Choroid plexus epithelial cell (primary cell): ENCODE measurements at regions not wholly inside any gene's neighbourhood (a gene's known extent, or its start where the extent isn't known, plus 50 kb on each side); places are given as distances from the start of the nearest gene placed in this dataset.
A peak's percentile ranks its signal among the peaks of the same experiment; 100 is the strongest.

Source experiments
- DNase-seq: peaks from one replicate; pipeline ENCODE4 v3.0.0-alpha.2; 2010; ENCODE audit warnings: low read depth
- H3K4me3 ChIP-seq: 2 replicates; pipeline ENCODE4 v1.5.1; 2011; ENCODE audit warnings: low read depth, mild to moderate bottlenecking, control low read depth, low read length, moderate library complexity
- CTCF ChIP-seq: conservative IDR thresholded peaks from 2 replicates; pipeline ENCODE4 v1.5.1; 2011; ENCODE audit warnings: low read depth, mild to moderate bottlenecking, control low read depth, inconsistent platforms, low read length, moderate library complexity

- DNase-seq, result no peak
- no peak for TF ChIP-seq CTCF
These were observed 132.8 kb upstream of the SERTAD2 start for GRCh38 chr2:64786343-64787018.

GRCh38 chr2:64787019-64787365, 133.3 kb upstream of the SERTAD2 start:
- no peak overlapping the region for H3K4me3 ChIP-seq
- DNase-seq, result no peak
- no peak for TF ChIP-seq CTCF

More at GRCh38 chr2:64786343-64787018, 132.8 kb upstream of the SERTAD2 start:
- H3K4me3 ChIP-seq, result no peak overlapping the region

GRCh38 chr2:64787698-64788097, 134.0 kb upstream of the SERTAD2 start:
- no peak for TF ChIP-seq CTCF

GRCh38 chr2:64789466-64790320, 136.0 kb upstream of the SERTAD2 start:
- no peak overlapping the region for H3K4me3 ChIP-seq
- DNase-seq, result no peak
- TF ChIP-seq CTCF, result no peak

More at GRCh38 chr2:64787698-64788097, 134.0 kb upstream of the SERTAD2 start:
- peak; percentile 40 for DNase-seq
- H3K4me3 ChIP-seq, result no peak overlapping the region

- no peak overlapping the region for H3K4me3 ChIP-seq
- peak; percentile 25 for DNase-seq
- peak; percentile 18 for TF ChIP-seq CTCF
These were observed 138.6 kb upstream of the SERTAD2 start for GRCh38 chr2:64792300-64792699.

- no peak overlapping the region for H3K4me3 ChIP-seq
- TF ChIP-seq CTCF, result no peak
- DNase-seq, result peak; percentile 46
These were observed 139.4 kb upstream of the SERTAD2 start for GRCh38 chr2:64792995-64793639.
